ENCODE measurements at regions not wholly inside any gene's neighbourhood (a gene's known extent, or its start where the extent isn't known, plus 50 kb on each side); places are given as distances from the start of the nearest gene placed in this dataset.

- TF ChIP-seq RAD21 (IDR thresholded peaks at IDR 0.05) = no peak
- TF ChIP-seq GABPA (IDR thresholded peaks at IDR 0.05 in 1 of 2, conservative IDR thresholded peaks at IDR 0.05 in 1 of 2) = no peak
- Histone ChIP-seq H3K4me1 (ENCODE audit: control insufficient read depth in 4 of 4, insufficient read depth in 4 of 4, low read length in 3 of 4) (no peaks in the 10 kb centered on the region), H3K27me3 (ENCODE audit: control insufficient read depth in 4 of 4, insufficient read depth in 4 of 4, low read length in 3 of 4) (no peaks in the 10 kb centered on the region), H3K36me3 (ENCODE audit: control insufficient read depth in 4 of 4, insufficient read depth in 3 of 4, low read depth in 1 of 4, low read length in 3 of 4) (no peaks in the 10 kb centered on the region), H3K4me3 (ENCODE audit: low read depth in 1 of 3, low read length in 3 of 3) (no peak overlapping the region), H3K27ac (ENCODE audit: low read depth in 1 of 2, low read length in 2 of 2) (no peak overlapping the region), H3K9ac (ENCODE audit: low read depth in 1 of 2, low read length in 2 of 2) (no peak overlapping the region), H3K9me3 (ENCODE audit: control insufficient read depth in 4 of 4, low read length in 3 of 4) (no peaks in the 10 kb centered on the region)
- DNase-seq (ENCODE audit: low spot score) = no peak
- WGBS = 62% methylated on average over 2 of the region's 2 CpGs
These were observed 1830.9 kb upstream of the PIK3C3 start for GRCh38 chr18:40124107-40124506.

GRCh38 chr18:40120796-40121391 is 1834.1 kb upstream of the PIK3C3 start:
- Histone ChIP-seq H3K27ac (ENCODE audit: low read depth in 1 of 2, low read length in 2 of 2) (no peak overlapping the region), H3K4me1 (ENCODE audit: control insufficient read depth in 4 of 4, insufficient read depth in 4 of 4, low read length in 3 of 4) (no peaks in the 10 kb centered on the region), H3K9me3 (ENCODE audit: control insufficient read depth in 4 of 4, low read length in 3 of 4) (no peaks in the 10 kb centered on the region), H3K4me3 (ENCODE audit: low read depth in 1 of 3, low read length in 3 of 3) (no peak overlapping the region), H3K27me3 (ENCODE audit: control insufficient read depth in 4 of 4, insufficient read depth in 4 of 4, low read length in 3 of 4) (no peaks in the 10 kb centered on the region), H3K36me3 (ENCODE audit: control insufficient read depth in 4 of 4, insufficient read depth in 3 of 4, low read depth in 1 of 4, low read length in 3 of 4) (no peaks in the 10 kb centered on the region), H3K9ac (ENCODE audit: low read depth in 1 of 2, low read length in 2 of 2) (no peak overlapping the region)
- TF ChIP-seq GABPA (IDR thresholded peaks at IDR 0.05 in 1 of 2, conservative IDR thresholded peaks at IDR 0.05 in 1 of 2) (no peak), ZBTB33 (IDR thresholded peaks at IDR 0.05) (no peak), REST (IDR thresholded peaks at IDR 0.05) (no peak), RAD21 (IDR thresholded peaks at IDR 0.05) (no peak), YY1 (IDR thresholded peaks at IDR 0.05) (no peak), RXRA (IDR thresholded peaks at IDR 0.05) (no peak), FOXA2 (IDR thresholded peaks at IDR 0.05) (no peak), EGR1 (IDR thresholded peaks at IDR 0.05; ENCODE audit: low read depth in 2 of 2) (no peak), MAX (IDR thresholded peaks at IDR 0.05) (no peak), HNF4G (IDR thresholded peaks at IDR 0.05) (no peak), JUND (IDR thresholded peaks at IDR 0.05) (no peak), TAF1 (conservative IDR thresholded peaks at IDR 0.05) (no peak)
- TF ChIP-seq, protein P1, sequence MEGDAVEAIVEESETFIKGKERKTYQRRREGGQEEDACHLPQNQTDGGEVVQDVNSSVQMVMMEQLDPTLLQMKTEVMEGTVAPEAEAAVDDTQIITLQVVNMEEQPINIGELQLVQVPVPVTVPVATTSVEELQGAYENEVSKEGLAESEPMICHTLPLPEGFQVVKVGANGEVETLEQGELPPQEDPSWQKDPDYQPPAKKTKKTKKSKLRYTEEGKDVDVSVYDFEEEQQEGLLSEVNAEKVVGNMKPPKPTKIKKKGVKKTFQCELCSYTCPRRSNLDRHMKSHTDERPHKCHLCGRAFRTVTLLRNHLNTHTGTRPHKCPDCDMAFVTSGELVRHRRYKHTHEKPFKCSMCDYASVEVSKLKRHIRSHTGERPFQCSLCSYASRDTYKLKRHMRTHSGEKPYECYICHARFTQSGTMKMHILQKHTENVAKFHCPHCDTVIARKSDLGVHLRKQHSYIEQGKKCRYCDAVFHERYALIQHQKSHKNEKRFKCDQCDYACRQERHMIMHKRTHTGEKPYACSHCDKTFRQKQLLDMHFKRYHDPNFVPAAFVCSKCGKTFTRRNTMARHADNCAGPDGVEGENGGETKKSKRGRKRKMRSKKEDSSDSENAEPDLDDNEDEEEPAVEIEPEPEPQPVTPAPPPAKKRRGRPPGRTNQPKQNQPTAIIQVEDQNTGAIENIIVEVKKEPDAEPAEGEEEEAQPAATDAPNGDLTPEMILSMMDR (IDR thresholded peaks at IDR 0.05; ENCODE audit: low read depth, low read length, missing input control) = no peak
- TF ChIP-seq, protein P2, sequence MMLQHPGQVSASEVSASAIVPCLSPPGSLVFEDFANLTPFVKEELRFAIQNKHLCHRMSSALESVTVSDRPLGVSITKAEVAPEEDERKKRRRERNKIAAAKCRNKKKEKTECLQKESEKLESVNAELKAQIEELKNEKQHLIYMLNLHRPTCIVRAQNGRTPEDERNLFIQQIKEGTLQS (IDR thresholded peaks at IDR 0.05) = no peak
- WGBS = 30% methylated on average over 2 of the region's 2 CpGs
- no peak for DNase-seq (ENCODE audit: low spot score)

Data from liver (tissue), 8 donors.